Right cardiac atrium (tissue), 5 donors: ENCODE measurements at regions not wholly inside any gene's neighbourhood (a gene's known extent, or its start where the extent isn't known, plus 50 kb on each side); places are given as distances from the start of the nearest gene placed in this dataset.

Source experiments
- ATAC-seq, 2 donors: fragments of 200-7000 bp; cut with Tn5 transposase; one replicate each; pipeline versions ENCODE4 v1.8.0 to v1.9.1; 2020; ENCODE audit warnings: moderate library complexity in 2 of 2, mild to moderate bottlenecking in 1 of 2
- DNase-seq, 3 donors: peaks; one replicate each; pipeline ENCODE4 v3.0.0-alpha.2; 2020
- H3K27ac ChIP-seq: one replicate; pipeline ENCODE4 v1.5.1; 2013; ENCODE audit warnings: mild to moderate bottlenecking, low read length, control low read depth, moderate library complexity
- H3K27me3 ChIP-seq: one replicate; pipeline ENCODE4 v1.6.1; 2013; ENCODE audit not compliant: control insufficient read depth, insufficient read depth
- H3K4me1 ChIP-seq: one replicate; pipeline ENCODE4 v1.6.1; 2013; ENCODE audit warnings: low read length; ENCODE audit not compliant: control insufficient read depth, insufficient read depth
- H3K4me3 ChIP-seq: one replicate; pipeline ENCODE4 v1.5.1; 2013; ENCODE audit warnings: low read length, control low read depth
- H3K9me3 ChIP-seq: one replicate; pipeline ENCODE4 v1.6.1; 2013; ENCODE audit warnings: low read length; ENCODE audit not compliant: control insufficient read depth
- WGBS: extraction: QIAGEN DNeasy Blood & Tissue Kit; methylation state at CpG from one replicate; pipeline ENCODE4 v1.1.7; 2013; 5-methylcytosine and 5-hydroxymethylcytosine counted together
- intact Hi-C, 4 donors: fragments of 100-400 bp; cut with DNase I; formaldehyde crosslinking; loops; one replicate each; pipeline versions ENCODE4 v1.11.0 to v1.14.0; 2022 to 2023
- donor health status: healthy with polysubstance abuse.
- donor health status: DM: no; HTN: yes; CAD: no.
- donor health status: DM: no; HTN: no; CAD: no.
- donor health status: DM: no; HTN: yes; CAD: no; lungs with severe emphysema.
- donor health status: DM: yes; HTN: yes; CAD: no.

DNA sequence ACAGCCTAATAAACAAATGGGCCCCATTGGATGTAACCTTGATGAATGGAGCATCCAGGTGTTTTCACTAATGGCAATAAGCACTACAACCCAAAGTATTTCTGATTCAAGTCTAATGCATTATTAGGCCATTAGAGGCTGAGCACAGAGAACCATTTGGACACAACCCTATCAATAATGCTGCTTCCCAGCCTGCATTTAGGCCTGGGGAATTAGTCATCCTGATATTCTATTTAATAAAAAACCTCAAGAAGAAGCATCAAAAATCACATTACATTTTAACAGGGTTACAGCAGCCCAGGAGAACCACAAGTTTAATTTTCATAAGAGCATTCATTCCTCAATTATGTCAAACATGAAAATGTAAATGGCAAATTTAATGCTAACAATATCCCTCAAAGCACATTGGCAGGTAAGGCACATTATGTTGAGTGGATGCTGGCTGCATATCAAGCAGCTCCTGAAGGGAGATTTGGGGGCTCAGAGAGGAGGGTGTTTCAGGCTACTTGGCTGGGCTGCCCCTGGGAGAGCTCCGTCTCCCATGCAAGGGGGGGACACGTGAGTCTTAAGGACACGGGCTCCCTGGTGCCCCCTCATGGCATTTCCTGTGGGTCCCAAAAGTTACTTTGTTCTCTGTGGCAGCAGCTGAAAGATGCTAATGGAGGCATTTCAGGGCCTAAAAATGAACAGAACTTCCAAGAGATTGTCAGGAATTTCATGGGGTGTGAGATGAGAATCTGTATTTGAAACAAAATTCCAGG, 143.4 kb downstream of the HERPUD2 start:
- Histone ChIP-seq H3K4me1 (no peaks in the 10 kb centered on the region), H3K4me3 (no peak overlapping the region), H3K27me3 (no peaks in the 10 kb centered on the region), H3K27ac (no peak overlapping the region), H3K9me3 (no peaks in the 10 kb centered on the region)
- 33% methylated on average over 3 of the region's 3 CpGs for WGBS
- DNase-seq (no peak), ATAC-seq (no peak)
- intact Hi-C loops: no loop called here

DNA sequence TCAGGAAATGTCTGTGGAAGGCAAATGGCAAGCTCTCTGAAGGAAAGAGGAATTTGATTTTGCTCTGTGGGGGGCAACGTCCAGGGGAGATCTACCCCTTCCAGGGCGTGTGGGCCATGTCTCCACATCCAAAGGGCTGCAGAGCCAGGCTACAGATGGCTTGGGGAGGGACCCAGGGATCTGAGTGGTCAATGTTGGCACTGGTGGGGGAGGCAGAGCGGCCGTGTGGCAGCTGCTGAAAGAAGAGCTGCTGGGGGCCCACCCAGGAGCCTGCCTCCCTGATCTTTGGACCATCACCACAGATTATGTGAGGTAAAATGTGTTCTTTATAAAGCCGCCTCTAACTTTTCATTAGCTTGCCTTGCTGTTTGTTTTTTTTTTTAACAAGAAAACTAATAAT, 144.1 kb downstream of the HERPUD2 start:
- no peak for DNase-seq
- no peaks in the 10 kb centered on the region for H3K27me3 ChIP-seq
- H3K9me3 ChIP-seq: no peaks in the 10 kb centered on the region
- WGBS: 80% methylated on average over 5 of the region's 5 CpGs
- ATAC-seq: no peak
- no peak overlapping the region for H3K4me3 ChIP-seq
- intact Hi-C loops: no loop called here
- no peaks in the 10 kb centered on the region for H3K4me1 ChIP-seq
- H3K27ac ChIP-seq: no peak overlapping the region

- no peak overlapping the region for H3K27ac ChIP-seq
- no peak overlapping the region for H3K4me3 ChIP-seq
- intact Hi-C loops: no loop called here
- ATAC-seq: no peak
- no peak for DNase-seq
- H3K9me3 ChIP-seq: no peaks in the 10 kb centered on the region
- H3K4me1 ChIP-seq: no peaks in the 10 kb centered on the region
- 92% methylated on average over 3 of the region's 3 CpGs for WGBS
- no peaks in the 10 kb centered on the region for H3K27me3 ChIP-seq
Observed at GRCh38 chr7:35549781-35550180, 145.2 kb downstream of the HERPUD2 start.

DNA sequence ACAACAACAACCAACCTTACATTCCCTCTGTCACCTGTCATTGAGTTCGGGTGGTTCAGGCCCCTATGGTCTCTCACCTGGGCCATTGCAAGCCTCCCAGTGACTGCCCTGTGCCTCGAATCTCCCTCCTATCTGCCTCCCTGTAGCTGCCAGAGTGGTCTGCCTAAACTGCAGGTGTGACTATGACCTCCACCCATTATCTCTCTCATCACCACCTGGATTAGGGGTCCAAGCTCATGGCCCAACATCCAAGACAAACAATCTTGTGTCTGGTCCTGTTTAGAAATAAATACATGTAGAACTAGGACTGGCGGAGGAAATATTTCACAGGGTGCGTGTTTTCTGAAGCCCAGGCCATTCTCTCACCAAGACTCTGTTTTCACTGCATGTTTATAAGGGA, 146.6 kb downstream of the HERPUD2 start:
- Histone ChIP-seq H3K27ac (no peak overlapping the region), H3K4me1 (no peaks in the 10 kb centered on the region), H3K4me3 (no peak overlapping the region), H3K27me3 (no peaks in the 10 kb centered on the region), H3K9me3 (no peaks in the 10 kb centered on the region)
- intact Hi-C loops: no loop called here
- no peak for DNase-seq
- WGBS: 91% methylated on average over 4 of the region's 4 CpGs
- ATAC-seq: no peak

- no peak overlapping the region for H3K27ac ChIP-seq
- no peak overlapping the region for H3K4me3 ChIP-seq
- no peaks in the 10 kb centered on the region for H3K4me1 ChIP-seq
- DNase-seq: no peak
- H3K9me3 ChIP-seq: no peaks in the 10 kb centered on the region
- intact Hi-C loops: no loop called here
- ATAC-seq: no peak
- no peaks in the 10 kb centered on the region for H3K27me3 ChIP-seq
- WGBS: 80% methylated on average over 7 of the region's 7 CpGs
Observed at GRCh38 chr7:35546691-35547429, 148.1 kb downstream of the HERPUD2 start.

- intact Hi-C loops: no loop called here
- no peak overlapping the region for H3K27ac ChIP-seq
- H3K4me1 ChIP-seq: no peaks in the 10 kb centered on the region
- no peak for DNase-seq
- 71% methylated on average over 5 of the region's 5 CpGs for WGBS
- no peaks in the 10 kb centered on the region for H3K27me3 ChIP-seq
- no peaks in the 10 kb centered on the region for H3K9me3 ChIP-seq
- no peak for ATAC-seq
- H3K4me3 ChIP-seq: no peak overlapping the region
Observed at GRCh38 chr7:35545831-35546230, 149.1 kb downstream of the HERPUD2 start.

DNA sequence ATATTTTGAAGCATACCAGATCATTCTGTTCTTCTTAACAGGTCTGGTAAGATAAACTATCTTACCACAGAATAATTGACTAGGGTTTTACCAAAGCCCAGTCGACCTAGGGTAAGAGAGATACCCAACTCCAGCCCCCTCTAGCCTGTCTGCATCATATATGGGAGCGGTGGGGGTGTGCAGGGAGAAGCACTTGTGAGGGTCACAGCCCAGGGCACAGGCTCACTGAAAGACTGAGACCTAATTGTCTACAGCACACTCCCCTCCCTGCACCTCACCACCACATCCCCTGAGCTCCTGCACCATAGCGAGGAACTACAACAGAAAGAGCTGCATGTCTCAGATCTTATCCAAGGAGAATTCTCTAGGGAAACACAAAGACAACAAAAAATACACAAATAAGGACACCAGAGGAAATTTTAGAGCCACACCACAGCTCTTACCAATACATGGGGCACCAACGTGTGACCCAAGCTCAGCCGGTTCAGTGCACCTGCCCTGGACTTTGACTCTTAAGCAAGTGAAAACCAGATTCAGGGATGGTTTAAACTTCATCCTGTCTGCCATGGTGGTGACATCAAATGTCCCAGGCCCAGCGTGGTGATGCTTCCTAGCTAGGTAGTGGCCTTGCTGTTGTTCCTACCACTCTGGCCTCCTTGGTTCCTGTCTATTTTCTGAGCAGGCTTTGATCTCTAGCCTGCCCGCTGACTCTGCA, 150.8 kb downstream of the HERPUD2 start:
- intact Hi-C loops: no loop called here

GRCh38 chr7:35537067-35538023, 157.6 kb downstream of the HERPUD2 start:
- WGBS: 4% methylated on average over 43 of the region's 43 CpGs
- intact Hi-C loops: loop anchor here in 1 of 4 donors (10.0 kb wide), 2 partner anchors 353 to 463 kb away; no protein-coding TSS in a partner anchor
- peak; percentile 96 for ATAC-seq

More for the DNA sequence above, 150.8 kb downstream of the HERPUD2 start:
- H3K27ac ChIP-seq: no peak overlapping the region
- ATAC-seq (no peak), DNase-seq (no peak)
- H3K27me3 ChIP-seq: no peaks in the 10 kb centered on the region
- no peaks in the 10 kb centered on the region for H3K4me1 ChIP-seq
- no peak overlapping the region for H3K4me3 ChIP-seq
- WGBS: 79% methylated on average over 7 of the region's 7 CpGs
- H3K9me3 ChIP-seq: no peaks in the 10 kb centered on the region

GRCh38 chr7:35536396-35536826, 158.5 kb downstream of the HERPUD2 start:
- no peaks in the 10 kb centered on the region for H3K9me3 ChIP-seq
- H3K4me3 ChIP-seq: no peak overlapping the region
- no peaks in the 10 kb centered on the region for H3K4me1 ChIP-seq
- ATAC-seq (peak; percentile 56 to 60), DNase-seq (peak; percentile 58 to 84 (median 80))
- no peak overlapping the region for H3K27ac ChIP-seq
- no peaks in the 10 kb centered on the region for H3K27me3 ChIP-seq
- intact Hi-C loops: loop anchor here in 1 of 4 donors (10.0 kb wide), 2 partner anchors 352 to 462 kb away; no protein-coding TSS in a partner anchor
- 52% methylated on average over 11 of the region's 11 CpGs for WGBS

More at GRCh38 chr7:35537067-35538023, 157.6 kb downstream of the HERPUD2 start:
- no peaks in the 10 kb centered on the region for H3K27me3 ChIP-seq
- H3K4me1 ChIP-seq: no peaks in the 10 kb centered on the region
- no peak overlapping the region for H3K27ac ChIP-seq
- H3K4me3 ChIP-seq: peak overlapping the region; percentile 66
- peak; percentile 84 to 94 (median 94) for DNase-seq
- no peaks in the 10 kb centered on the region for H3K9me3 ChIP-seq

DNA sequence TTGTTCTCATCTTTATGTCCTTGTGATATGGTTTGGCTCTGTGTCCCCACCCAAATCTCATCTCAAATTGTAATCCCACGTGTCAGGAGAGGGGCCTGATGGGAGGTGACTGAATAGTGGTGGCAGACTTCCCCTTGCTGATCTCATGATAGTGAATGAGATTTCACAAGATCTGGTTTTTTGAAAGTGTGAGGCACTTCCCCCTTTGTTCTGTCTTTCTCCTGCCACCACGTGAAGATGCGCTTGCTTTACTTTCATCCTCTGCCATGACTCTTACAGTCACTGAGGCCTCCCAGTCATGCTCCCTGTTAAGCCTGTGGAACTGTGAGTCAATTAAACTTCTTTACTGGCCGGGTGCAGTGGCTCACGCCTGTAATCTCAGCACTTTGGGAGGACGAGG, 161.0 kb downstream of the HERPUD2 start:
- 79% methylated on average over 6 of the region's 6 CpGs for WGBS
- H3K9me3 ChIP-seq: no peaks in the 10 kb centered on the region
- no peak for ATAC-seq
- H3K27me3 ChIP-seq: no peaks in the 10 kb centered on the region
- DNase-seq: no peak
- no peak overlapping the region for H3K27ac ChIP-seq
- no peak overlapping the region for H3K4me3 ChIP-seq
- intact Hi-C loops: loop anchor here in 1 of 4 donors (10.0 kb wide), 2 partner anchors 349 to 459 kb away; no protein-coding TSS in a partner anchor
- peaks cover 3% of the 10 kb centered on the region for H3K4me1 ChIP-seq
